ENCODE measurements at regions not wholly inside any gene's neighbourhood (a gene's known extent, or its start where the extent isn't known, plus 50 kb on each side); places are given as distances from the start of the nearest gene placed in this dataset.
"Not testable (repeated sequence)": the region's sequence is repeated elsewhere in the genome, so short reads cannot be mapped to it uniquely, and the experiment has no call there.

- FAIRE-seq, result no peak
These were observed 195.2 kb downstream of the S1PR1 start for GRCh38 chr1:101431956-101432510.

- FAIRE-seq, result no peak
These were observed 199.2 kb downstream of the S1PR1 start for GRCh38 chr1:101435831-101436511.

GRCh38 chr1:101437800-101438199, 201.0 kb downstream of the S1PR1 start:
- no peak for FAIRE-seq

GRCh38 chr1:101438359-101438758, 201.5 kb downstream of the S1PR1 start:
- no peak for FAIRE-seq

GRCh38 chr1:101440485-101440884, 203.7 kb downstream of the S1PR1 start:
- FAIRE-seq, result no peak

- FAIRE-seq, result no peak
These were observed 207.6 kb downstream of the S1PR1 start for GRCh38 chr1:101444381-101444780.

- no peak for FAIRE-seq
These were observed 208.2 kb downstream of the S1PR1 start for GRCh38 chr1:101444873-101445618.

- FAIRE-seq, result no peak
These were observed 211.2 kb downstream of the S1PR1 start for GRCh38 chr1:101448018-101448417.

GRCh38 chr1:101450691-101451090, 213.9 kb downstream of the S1PR1 start:
- not testable (repeated sequence) for FAIRE-seq

- no peak for FAIRE-seq
These were observed 215.1 kb downstream of the S1PR1 start for GRCh38 chr1:101451888-101452287.

- no peak for FAIRE-seq
These were observed 216.0 kb downstream of the S1PR1 start for GRCh38 chr1:101452825-101453224.

- FAIRE-seq, result no peak
These were observed 217.0 kb downstream of the S1PR1 start for GRCh38 chr1:101453844-101454243.

GRCh38 chr1:101455166-101455565, 218.3 kb downstream of the S1PR1 start:
- FAIRE-seq, result no peak

- no peak for FAIRE-seq
These were observed 223.9 kb downstream of the S1PR1 start for GRCh38 chr1:101460739-101461138.

- no peak for FAIRE-seq
These were observed 226.4 kb downstream of the S1PR1 start for GRCh38 chr1:101463195-101463594.

GRCh38 chr1:101465941-101466340, 229.1 kb downstream of the S1PR1 start:
- no peak for FAIRE-seq

- no peak for FAIRE-seq
These were observed 237.3 kb downstream of the S1PR1 start for GRCh38 chr1:101474039-101474665.

- no peak for FAIRE-seq
These were observed 239.7 kb downstream of the S1PR1 start for GRCh38 chr1:101476541-101476940.

- FAIRE-seq, result no peak
These were observed 243.1 kb downstream of the S1PR1 start for GRCh38 chr1:101479945-101480344.

- FAIRE-seq, result no peak
These were observed 245.5 kb downstream of the S1PR1 start for GRCh38 chr1:101482306-101482705.

GRCh38 chr1:101483982-101484688, 247.3 kb downstream of the S1PR1 start:
- no peak for FAIRE-seq

GRCh38 chr1:101484689-101485338, 248.0 kb downstream of the S1PR1 start:
- no peak for FAIRE-seq

GRCh38 chr1:101485712-101486111, 248.9 kb downstream of the S1PR1 start:
- no peak for FAIRE-seq
